GM12874 (cell line): ENCODE measurements at regions not wholly inside any gene's neighbourhood (a gene's known extent, or its start where the extent isn't known, plus 50 kb on each side); places are given as distances from the start of the nearest gene placed in this dataset.
A peak's percentile ranks its signal among the peaks of the same experiment; 100 is the strongest.

Experiments used
- CTCF ChIP-seq: IDR thresholded peaks from 2 replicates; pipeline ENCODE4 v1.5.1; 2011; ENCODE audit warnings: low read depth, mild to moderate bottlenecking, control low read depth, low read length, moderate library complexity; ENCODE audit not compliant: insufficient read depth

DNA sequence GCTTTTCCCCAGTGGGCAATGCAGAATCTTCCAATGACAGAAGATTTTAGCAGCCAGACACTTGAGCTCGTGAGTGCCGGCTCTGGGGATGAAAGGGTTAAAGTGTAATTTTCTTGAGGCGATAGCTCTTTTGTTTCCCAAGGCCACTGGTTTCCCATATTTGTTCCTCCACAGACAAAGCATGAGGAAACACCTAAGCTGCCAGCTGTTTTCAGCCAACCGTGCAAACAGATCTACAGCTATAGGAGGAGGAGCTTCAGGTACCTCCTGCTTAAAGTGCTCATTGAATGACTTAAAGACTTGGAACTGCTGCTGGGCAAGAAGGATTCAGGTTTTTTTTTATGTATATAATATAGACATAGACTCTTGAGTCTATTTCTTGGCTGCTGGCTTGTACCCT lies 1311.5 kb downstream of the TMEM121 start:
- no peak for TF ChIP-seq CTCF

GRCh38 chr14:106838991-106839769 lies 1312.8 kb downstream of the TMEM121 start:
- TF ChIP-seq CTCF, result no peak

GRCh38 chr14:106840258-106840657 lies 1313.9 kb downstream of the TMEM121 start:
- peak; percentile 39; the same call in 1 of the 2 replicates for TF ChIP-seq CTCF

DNA sequence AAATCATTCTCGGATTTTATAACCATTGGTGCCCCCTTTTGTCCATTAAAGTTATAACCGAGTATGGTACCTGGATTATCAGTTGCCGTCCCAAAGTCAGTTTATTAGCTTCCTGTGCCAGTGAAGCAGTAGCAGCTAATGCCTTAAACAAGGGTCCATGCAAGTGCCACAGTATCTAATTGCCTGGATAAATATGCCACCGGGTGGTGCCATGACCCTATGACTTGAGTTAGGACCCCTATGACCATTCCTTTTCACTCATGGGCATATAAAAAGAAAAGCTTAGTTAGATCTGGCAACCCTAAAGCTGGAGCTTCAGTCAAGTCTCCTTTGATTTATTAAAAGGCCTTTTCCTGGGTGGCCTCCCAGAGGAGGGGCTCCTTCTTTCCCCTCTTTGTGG lies 1314.6 kb downstream of the TMEM121 start:
- no peak for TF ChIP-seq CTCF

DNA sequence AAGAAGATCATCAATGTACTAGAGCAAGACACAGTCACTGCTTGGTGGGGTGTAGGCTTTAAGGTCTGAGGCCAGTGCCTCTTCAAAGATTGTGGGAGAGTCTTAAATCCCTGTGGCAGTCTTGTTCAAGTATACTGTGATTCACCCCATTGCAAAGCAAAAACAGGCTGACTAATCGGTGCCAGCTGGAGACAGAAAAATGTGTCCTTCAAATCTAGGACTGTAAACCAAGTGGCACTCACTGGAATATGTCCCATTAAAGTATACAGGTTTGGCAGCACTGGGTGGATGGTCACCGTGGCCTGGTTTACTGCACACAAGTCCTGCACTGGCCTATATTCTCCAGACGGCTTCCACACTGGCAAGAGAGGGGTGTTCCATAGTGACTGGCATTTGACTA lies 1315.3 kb downstream of the TMEM121 start:
- TF ChIP-seq CTCF, result no peak

DNA sequence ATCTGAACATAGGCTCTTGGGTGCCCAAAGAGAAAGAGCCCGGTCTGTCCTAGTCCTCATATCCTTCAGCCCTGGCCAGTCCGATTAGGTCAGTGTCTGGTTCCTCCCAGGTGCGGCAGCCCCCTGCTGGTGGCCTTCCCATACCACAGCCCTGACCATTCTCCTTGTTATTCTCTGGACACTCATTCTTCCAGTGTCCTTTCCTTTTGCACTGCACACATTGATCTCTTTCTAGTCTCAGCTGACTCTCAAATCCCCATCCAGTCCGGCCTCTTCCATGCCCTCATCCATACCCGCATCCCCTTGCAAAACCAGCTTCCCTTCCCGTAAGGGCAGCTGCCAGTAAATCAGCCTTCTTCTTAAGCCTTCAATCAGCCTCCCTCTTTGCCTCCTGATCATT lies 1316.3 kb downstream of the TMEM121 start:
- peak; percentile 66 for TF ChIP-seq CTCF

DNA sequence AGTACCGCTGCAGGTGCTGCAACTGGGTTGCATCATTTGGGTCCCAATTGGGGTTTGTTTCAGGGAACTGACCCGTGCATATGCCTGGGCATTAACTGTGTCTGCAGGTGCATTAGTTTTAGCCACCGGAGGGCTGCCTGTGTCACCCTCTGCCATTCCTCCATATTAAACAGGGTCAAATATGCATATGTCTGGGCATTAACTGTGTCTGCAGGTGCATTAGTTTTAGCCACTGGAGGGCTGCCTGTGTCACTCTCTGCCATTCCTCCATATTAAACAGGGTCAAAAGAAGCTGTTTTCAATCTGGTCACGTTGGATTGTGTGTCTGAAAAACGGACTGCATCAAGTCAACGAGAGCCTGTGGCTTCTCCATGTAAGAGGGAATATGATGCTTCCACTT lies 1317.0 kb downstream of the TMEM121 start:
- peak; percentile 36; the same call in 1 of the 2 replicates for TF ChIP-seq CTCF
